ENCODE measurements at regions not wholly inside any gene's neighbourhood (a gene's known extent, or its start where the extent isn't known, plus 50 kb on each side); places are given as distances from the start of the nearest gene placed in this dataset.

DNA sequence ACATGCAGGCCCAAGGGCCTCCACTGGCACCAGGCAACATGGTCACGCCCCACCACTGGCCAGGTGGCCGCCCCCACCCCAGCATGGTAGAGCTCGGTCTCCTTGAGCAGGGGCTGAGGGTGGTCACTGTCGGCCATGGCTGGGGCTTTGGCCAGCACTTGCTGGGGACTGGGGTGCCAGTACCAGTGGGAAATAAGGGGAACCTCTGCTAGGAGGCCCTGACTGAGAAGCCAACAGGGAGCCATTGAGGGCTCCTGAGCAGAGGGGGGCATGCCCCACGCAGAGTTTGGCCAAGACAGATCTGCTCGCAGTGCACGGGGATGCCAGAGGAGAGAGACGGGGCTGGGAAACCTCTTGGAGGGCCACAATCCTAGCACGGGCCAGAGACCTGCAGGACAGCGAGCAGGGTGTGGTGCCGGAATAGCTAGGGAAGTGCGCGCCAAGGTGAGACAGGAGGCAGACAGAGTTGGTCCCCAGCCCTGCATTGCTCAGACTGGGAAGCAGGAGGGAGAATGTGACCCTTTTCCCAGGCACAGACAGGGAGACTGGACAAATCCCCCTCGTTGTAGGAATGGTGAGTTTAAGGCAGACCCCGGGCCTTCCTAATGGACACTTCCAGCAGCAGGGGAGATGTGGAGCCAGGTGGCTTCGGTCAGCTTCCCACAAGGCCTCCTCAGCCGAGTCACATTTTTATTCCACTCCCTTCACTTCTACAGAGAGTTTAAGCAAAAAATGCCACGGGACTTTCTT is 179.0 kb upstream of the CST7 start:
- TF ChIP-seq, protein P1, sequence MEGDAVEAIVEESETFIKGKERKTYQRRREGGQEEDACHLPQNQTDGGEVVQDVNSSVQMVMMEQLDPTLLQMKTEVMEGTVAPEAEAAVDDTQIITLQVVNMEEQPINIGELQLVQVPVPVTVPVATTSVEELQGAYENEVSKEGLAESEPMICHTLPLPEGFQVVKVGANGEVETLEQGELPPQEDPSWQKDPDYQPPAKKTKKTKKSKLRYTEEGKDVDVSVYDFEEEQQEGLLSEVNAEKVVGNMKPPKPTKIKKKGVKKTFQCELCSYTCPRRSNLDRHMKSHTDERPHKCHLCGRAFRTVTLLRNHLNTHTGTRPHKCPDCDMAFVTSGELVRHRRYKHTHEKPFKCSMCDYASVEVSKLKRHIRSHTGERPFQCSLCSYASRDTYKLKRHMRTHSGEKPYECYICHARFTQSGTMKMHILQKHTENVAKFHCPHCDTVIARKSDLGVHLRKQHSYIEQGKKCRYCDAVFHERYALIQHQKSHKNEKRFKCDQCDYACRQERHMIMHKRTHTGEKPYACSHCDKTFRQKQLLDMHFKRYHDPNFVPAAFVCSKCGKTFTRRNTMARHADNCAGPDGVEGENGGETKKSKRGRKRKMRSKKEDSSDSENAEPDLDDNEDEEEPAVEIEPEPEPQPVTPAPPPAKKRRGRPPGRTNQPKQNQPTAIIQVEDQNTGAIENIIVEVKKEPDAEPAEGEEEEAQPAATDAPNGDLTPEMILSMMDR (IDR thresholded peaks at IDR 0.05 in 4 of 5, conservative IDR thresholded peaks at IDR 0.05 in 1 of 5): no peak
- TF ChIP-seq POLR2A (IDR thresholded peaks at IDR 0.05): no peak
